Natural killer cell (primary cell): ENCODE measurements at regions not wholly inside any gene's neighbourhood (a gene's known extent, or its start where the extent isn't known, plus 50 kb on each side); places are given as distances from the start of the nearest gene placed in this dataset.

Source experiments
- ATAC-seq, 3 donors: fragments of 150-1000 bp in 2 of 3; fragments of 200-7000 bp in 1 of 3; cut with Tn5 transposase; 1 replicate in 1 of 3; 2 replicates in 2 of 3; pipeline ENCODE4 v1.10.0; 2021; ENCODE audit warnings: mild to moderate bottlenecking in 2 of 3, moderate library complexity in 2 of 3
- DNase-seq, 2 donors: peaks; one replicate each; pipeline versions ENCODE4 v3.0.0 to v3.0.0-alpha.2; 2013 to 2021; ENCODE audit warnings: mixed read lengths in 1 of 2
- H3K27ac ChIP-seq: one replicate; pipeline ENCODE4 v1.5.1; 2013; ENCODE audit warnings: mild to moderate bottlenecking, low read length
- H3K27me3 ChIP-seq: one replicate; pipeline ENCODE4 v1.6.1; 2013; ENCODE audit warnings: low read length; ENCODE audit not compliant: control insufficient read depth, insufficient read depth
- H3K36me3 ChIP-seq: one replicate; pipeline ENCODE4 v1.6.1; 2013; ENCODE audit warnings: low read length; ENCODE audit not compliant: control insufficient read depth, insufficient read depth
- H3K4me1 ChIP-seq: one replicate; pipeline ENCODE4 v1.6.1; 2013; ENCODE audit warnings: low read length; ENCODE audit not compliant: control insufficient read depth, insufficient read depth
- H3K4me3 ChIP-seq: one replicate; pipeline ENCODE4 v1.5.1; 2013; ENCODE audit warnings: low read length
- H3K9me3 ChIP-seq: one replicate; pipeline ENCODE4 v1.6.1; 2013; ENCODE audit warnings: low read length; ENCODE audit not compliant: control insufficient read depth, insufficient read depth
- H3K27ac Mint-ChIP-seq, 2 donors: one replicate each; pipeline ENCODE4 v1.8.0; 2022; ENCODE audit warnings: mild to moderate bottlenecking in 2 of 2, mixed read lengths in 2 of 2, moderate library complexity in 1 of 2
- H3K27me3 Mint-ChIP-seq, 2 donors: one replicate each; pipeline ENCODE4 v1.8.0; 2022; ENCODE audit warnings: low read depth in 2 of 2, mixed read lengths in 2 of 2
- H3K36me3 Mint-ChIP-seq: one replicate; pipeline ENCODE4 v1.8.0; 2022; ENCODE audit warnings: mixed read lengths
- H3K4me1 Mint-ChIP-seq, 2 donors: one replicate each; pipeline ENCODE4 v1.8.0; 2022; ENCODE audit warnings: mixed read lengths in 2 of 2
- H3K4me3 Mint-ChIP-seq: one replicate; pipeline ENCODE4 v1.8.0; 2022; ENCODE audit warnings: mild to moderate bottlenecking, moderate library complexity, mixed read lengths
- H3K9me3 Mint-ChIP-seq, 2 donors: one replicate each; pipeline ENCODE4 v1.8.0; 2022; ENCODE audit warnings: mixed read lengths in 2 of 2
- CTCF ChIP-seq: fragments of 200-600 bp; IDR thresholded peaks from one replicate; pipeline ENCODE4 v1.8.0; 2022; ENCODE audit warnings: antibody characterized with exemption
- WGBS: methylation state at CpG from one replicate; pipeline ENCODE4 v1.1.7; 2013; ENCODE audit warnings: missing lambda C conversion rate; ENCODE audit not compliant: insufficient coverage; 5-methylcytosine and 5-hydroxymethylcytosine counted together
- intact Hi-C: fragments of 100-400 bp; cut with micrococcal nuclease; formaldehyde crosslinking; loops from one replicate; pipeline ENCODE4 v1.14.2; 2022

GRCh38 chr12:113674996-113675395 is 203.3 kb upstream of the LHX5 start:
- H3K27me3 Mint-ChIP-seq = peaks cover 12 to 19% of the 10 kb centered on the region in 2 donors
- intact Hi-C loops = no loop called here
- Histone ChIP-seq H3K36me3 (no peaks in the 10 kb centered on the region), H3K27me3 (no peaks in the 10 kb centered on the region), H3K9me3 (no peaks in the 10 kb centered on the region), H3K4me3 (no peak overlapping the region), H3K4me1 (no peaks in the 10 kb centered on the region), H3K27ac (no peak overlapping the region)
- no peak overlapping the region for H3K4me3 Mint-ChIP-seq
- H3K27ac Mint-ChIP-seq = no peak overlapping the region
- 69% methylated on average over 8 of the region's 9 CpGs for WGBS
- ATAC-seq (no peak), DNase-seq (no peak)
- H3K9me3 Mint-ChIP-seq = no peaks in the 10 kb centered on the region
- TF ChIP-seq CTCF = no peak
- no peaks in the 10 kb centered on the region for H3K4me1 Mint-ChIP-seq
- H3K36me3 Mint-ChIP-seq = no peaks in the 10 kb centered on the region

- Histone ChIP-seq H3K4me3 (no peak overlapping the region), H3K9me3 (no peaks in the 10 kb centered on the region), H3K36me3 (no peaks in the 10 kb centered on the region), H3K4me1 (no peaks in the 10 kb centered on the region), H3K27ac (no peak overlapping the region), H3K27me3 (no peaks in the 10 kb centered on the region)
- no peak for ATAC-seq
- DNase-seq = no peak
- Mint-ChIP-seq H3K36me3 (no peaks in the 10 kb centered on the region), H3K9me3 (no peaks in the 10 kb centered on the region), H3K4me3 (no peak overlapping the region), H3K27ac (no peak overlapping the region), H3K27me3 (peaks cover 17 to 25% of the 10 kb centered on the region in 2 donors), H3K4me1 (no peaks in the 10 kb centered on the region)
- no peak for TF ChIP-seq CTCF
- WGBS = 82% methylated on average over 7 of the region's 7 CpGs
- intact Hi-C loops = no loop called here
Measured at GRCh38 chr12:113674302-113674701, 202.6 kb upstream of the LHX5 start.

GRCh38 chr12:113673458-113674238 is 202.0 kb upstream of the LHX5 start:
- H3K27ac ChIP-seq = no peak overlapping the region
- DNase-seq (no peak), ATAC-seq (no peak)
- Mint-ChIP-seq H3K27ac (no peak overlapping the region), H3K36me3 (no peaks in the 10 kb centered on the region), H3K9me3 (no peaks in the 10 kb centered on the region), H3K4me1 (no peaks in the 10 kb centered on the region), H3K4me3 (no peak overlapping the region), H3K27me3 (peaks cover 17 to 25% of the 10 kb centered on the region in 2 donors)
- intact Hi-C loops = no loop called here
- H3K4me1 ChIP-seq = no peaks in the 10 kb centered on the region
- no peaks in the 10 kb centered on the region for H3K27me3 ChIP-seq
- H3K36me3 ChIP-seq = no peaks in the 10 kb centered on the region
- H3K9me3 ChIP-seq = no peaks in the 10 kb centered on the region
- TF ChIP-seq CTCF = no peak
- H3K4me3 ChIP-seq = no peak overlapping the region
- 77% methylated on average over 19 of the region's 20 CpGs for WGBS

- intact Hi-C loops = no loop called here
- peaks cover 26 to 28% of the 10 kb centered on the region in 2 donors for H3K27me3 Mint-ChIP-seq
- no peaks in the 10 kb centered on the region for H3K9me3 Mint-ChIP-seq
- no peak overlapping the region for H3K27ac Mint-ChIP-seq
- Histone ChIP-seq H3K27ac (no peak overlapping the region), H3K27me3 (no peaks in the 10 kb centered on the region), H3K36me3 (no peaks in the 10 kb centered on the region), H3K4me3 (no peak overlapping the region), H3K4me1 (no peaks in the 10 kb centered on the region), H3K9me3 (no peaks in the 10 kb centered on the region)
- no peak overlapping the region for H3K4me3 Mint-ChIP-seq
- WGBS = no CpG with 5 or more reads among the region's 1 CpG
- DNase-seq (no peak), ATAC-seq (no peak)
- no peaks in the 10 kb centered on the region for H3K4me1 Mint-ChIP-seq
- TF ChIP-seq CTCF = no peak
- no peaks in the 10 kb centered on the region for H3K36me3 Mint-ChIP-seq
Measured at GRCh38 chr12:113670742-113671141, 199.1 kb upstream of the LHX5 start.
